Ovary (tissue), 3 donors: ENCODE measurements at regions not wholly inside any gene's neighbourhood (a gene's known extent, or its start where the extent isn't known, plus 50 kb on each side); places are given as distances from the start of the nearest gene placed in this dataset.

Experiments
- CTCF ChIP-seq, 3 donors: fragments of 450-650 bp in 2 of 3; fragments of 200-600 bp in 1 of 3; IDR thresholded peaks; one replicate each; pipeline versions ENCODE4 v1.5.1 to v1.8.0; 2016 to 2022; ENCODE audit warnings: antibody characterized with exemption in 3 of 3, mild to moderate bottlenecking in 1 of 3
- EP300 ChIP-seq: sonication (generic); formaldehyde crosslinking; IDR thresholded peaks from one replicate; pipeline ENCODE4 v1.6.1; 2017; ENCODE audit warnings: antibody characterized with exemption
- POLR2A ChIP-seq: fragments of 450-650 bp; IDR thresholded peaks from one replicate; pipeline ENCODE4 v1.6.1; 2017; ENCODE audit warnings: antibody characterized with exemption, mild to moderate bottlenecking, moderate library complexity
- donor health status: DM: no; HTN: no; CAD: no.

- TF ChIP-seq CTCF (IDR thresholded peaks at IDR 0.05) (no peak), POLR2A (no peak), EP300 (no peak)
Observed at GRCh38 chr16:5551909-5552308, 454.3 kb upstream of the EEF2KMT start.
